HCT116 (cell line): ENCODE measurements at regions not wholly inside any gene's neighbourhood (a gene's known extent, or its start where the extent isn't known, plus 50 kb on each side); places are given as distances from the start of the nearest gene placed in this dataset.

Experiments used
- ATAC-seq: fragments of 200-7000 bp; cut with Tn5 transposase; 2 replicates; pipeline ENCODE4 v1.9.1; 2020; ENCODE audit warnings: mild to moderate bottlenecking, moderate library complexity
- BruUV-seq: library from RNA; stranded (reverse); fragments of 400-500 nt; replicated peaks from 2 replicates; lab custom pipeline; 2021; lab: Mats Ljungman, UMichigan
- CTCF ChIA-PET: fragments of 300-600 bp; sonication (Branson Sonifier 250); formaldehyde crosslinking; loops from one replicate; lab custom pipeline; 2021; ENCODE audit warnings: antibody characterized with exemption; lab: Charles Lee
- POLR2A ChIA-PET: fragments of 300-600, 350-600 bp; sonication (Branson Sonifier 250); formaldehyde crosslinking; loops from one replicate; lab custom pipeline; 2021; ENCODE audit warnings: antibody characterized with exemption; lab: Charles Lee
- RAD21 ChIA-PET, 2 experiments: fragments of 300-600 bp; sonication (Branson Sonifier 250); formaldehyde crosslinking; loops; one replicate each; lab custom pipeline; 2023; ENCODE audit warnings: low total read pairs in 2 of 2; ENCODE audit not compliant: uncharacterized antibody in 2 of 2, unreplicated experiment in 2 of 2, low non-redundant PET in 1 of 2; lab: Charles Lee
- DNase-seq: peaks from one replicate; pipeline ENCODE4 v3.0.0-alpha.2; 2010; ENCODE audit warnings: low read depth, low spot score
- H2AFZ ChIP-seq: fragments of 200-600 bp; shearing (Covaris generic), sonication (generic); 2 replicates; pipeline ENCODE4 v1.6.1; 2017; ENCODE audit warnings: low read depth, mixed run types, mixed read lengths, antibody characterized with exemption, low read length; ENCODE audit not compliant: poor library complexity, severe bottlenecking
- H3K27ac ChIP-seq: 2 replicates; pipeline ENCODE4 v1.5.1; 2012; ENCODE audit warnings: low read depth, low read length
- H3K27me3 ChIP-seq: fragments of 200-600 bp; sonication (generic); 2 replicates; pipeline ENCODE4 v1.6.1; 2016; ENCODE audit warnings: mixed run types, low read length, mixed read lengths; ENCODE audit not compliant: insufficient read depth
- H3K36me3 ChIP-seq, 2 experiments: fragments of 200-500 bp in 1 of 2; fragments of 200-600 bp in 1 of 2; sonication (Bioruptor generic) in 1 of 2; sonication (generic) in 1 of 2; 2 replicates each; pipeline versions ENCODE4 v1.5.1 to v1.6.1; 2014 to 2016; ENCODE audit warnings: low read length in 2 of 2, inconsistent platforms in 1 of 2, mixed read lengths in 1 of 2, mixed run types in 1 of 2; ENCODE audit not compliant: insufficient read depth in 2 of 2, control insufficient read depth in 1 of 2
- H3K4me1 ChIP-seq, 2 experiments: fragments of 200-600 bp in 1 of 2; sonication (generic) in 1 of 2; 2 replicates each; pipeline versions ENCODE4 v1.5.1 to v1.6.1; 2012 to 2017; ENCODE audit warnings: low read length in 2 of 2, inconsistent platforms in 1 of 2, mild to moderate bottlenecking in 1 of 2, mixed read lengths in 1 of 2, mixed run types in 1 of 2, moderate library complexity in 1 of 2; ENCODE audit not compliant: insufficient read depth in 2 of 2, control insufficient read depth in 1 of 2
- H3K4me2 ChIP-seq: fragments of 200-600 bp; sonication (generic); 2 replicates; pipeline ENCODE4 v1.6.1; 2017; ENCODE audit warnings: mixed run types, low read length, mixed read lengths
- H3K4me3 ChIP-seq, 2 experiments: fragments of 200-600 bp in 1 of 2; sonication (generic) in 1 of 2; replicated peaks in 1 of 2; 2 replicates each; pipeline ENCODE4 v1.5.1; 2011 to 2016; ENCODE audit warnings: low read length in 2 of 2, control low read depth in 1 of 2, low read depth in 1 of 2, mild to moderate bottlenecking in 1 of 2, mixed read lengths in 1 of 2, mixed run types in 1 of 2
- H3K79me2 ChIP-seq: fragments of 200-600 bp; sonication (generic); 2 replicates; pipeline ENCODE4 v1.6.1; 2017; ENCODE audit warnings: mild to moderate bottlenecking, mixed run types, low read length, moderate library complexity, mixed read lengths; ENCODE audit not compliant: insufficient read depth
- H3K9ac ChIP-seq: fragments of 200-600 bp; sonication (generic); 2 replicates; pipeline ENCODE4 v1.6.1; 2016; ENCODE audit warnings: low read length, mixed read lengths
- H3K9me2 ChIP-seq: fragments of 200-600 bp; sonication (generic), shearing (Covaris generic); 2 replicates; pipeline ENCODE4 v1.6.1; 2017; ENCODE audit warnings: mixed run types, mild to moderate bottlenecking, moderate library complexity; ENCODE audit not compliant: insufficient read depth
- H3K9me3 ChIP-seq, 2 experiments: fragments of 200-500 bp in 1 of 2; fragments of 200-600 bp in 1 of 2; sonication (Bioruptor generic) in 1 of 2; sonication (generic) in 1 of 2; 2 replicates each; pipeline ENCODE4 v1.6.1; 2014 to 2017; ENCODE audit warnings: low read length in 2 of 2, mixed read lengths in 2 of 2, inconsistent platforms in 1 of 2, low read depth in 1 of 2, mild to moderate bottlenecking in 1 of 2, mixed run types in 1 of 2, moderate library complexity in 1 of 2; ENCODE audit not compliant: control insufficient read depth in 1 of 2, insufficient read depth in 1 of 2
- H4K20me1 ChIP-seq: fragments of 200-600 bp; sonication (generic), shearing (Covaris generic); 2 replicates; pipeline ENCODE4 v1.6.1; 2017; ENCODE audit warnings: mixed run types, mild to moderate bottlenecking, moderate library complexity; ENCODE audit not compliant: insufficient read depth
- CBX3 ChIP-seq: IDR thresholded peaks from 2 replicates; pipeline ENCODE4 v1.6.1; 2012; ENCODE audit warnings: low read depth
- CEBPB ChIP-seq: IDR thresholded peaks from 2 replicates; pipeline ENCODE4 v1.6.1; 2012; ENCODE audit warnings: low read depth
- ELF1 ChIP-seq: IDR thresholded peaks from 2 replicates; pipeline ENCODE4 v1.6.1; 2012; ENCODE audit warnings: low read depth, borderline replicate concordance
- JUND ChIP-seq: IDR thresholded peaks from 2 replicates; pipeline ENCODE4 v1.6.1; 2012
- POLR2A ChIP-seq: IDR thresholded peaks from 2 replicates; pipeline ENCODE4 v1.7.0; 2011; ENCODE audit warnings: borderline replicate concordance; ENCODE audit not compliant: insufficient read depth, insufficient read length; ENCODE audit errors: extremely low read depth
- POLR2AphosphoS5 ChIP-seq: IDR thresholded peaks from 2 replicates; pipeline ENCODE4 v1.6.1; 2011; ENCODE audit warnings: mild to moderate bottlenecking, low read depth, low read length, moderate library complexity
- REST ChIP-seq: IDR thresholded peaks from 2 replicates; pipeline ENCODE4 v1.6.1; 2012; ENCODE audit warnings: low read depth
- SIN3A ChIP-seq: IDR thresholded peaks from 2 replicates; pipeline ENCODE4 v1.6.1; 2012; ENCODE audit warnings: low read depth
- SRF ChIP-seq: IDR thresholded peaks from 2 replicates; pipeline ENCODE4 v1.6.1; 2012; ENCODE audit warnings: low read depth
- intact Hi-C: fragments of 100-400 bp; cut with micrococcal nuclease; formaldehyde crosslinking; loops from 2 replicates; pipeline ENCODE4 v1.10.0; 2022
- TF ChIP-seq, protein P1 (sequence below): IDR thresholded peaks from 2 replicates; pipeline ENCODE4 v1.6.1; 2012
- TF ChIP-seq, protein P2 (sequence below): IDR thresholded peaks from 2 replicates; pipeline ENCODE4 v1.6.1; 2012

DNA sequence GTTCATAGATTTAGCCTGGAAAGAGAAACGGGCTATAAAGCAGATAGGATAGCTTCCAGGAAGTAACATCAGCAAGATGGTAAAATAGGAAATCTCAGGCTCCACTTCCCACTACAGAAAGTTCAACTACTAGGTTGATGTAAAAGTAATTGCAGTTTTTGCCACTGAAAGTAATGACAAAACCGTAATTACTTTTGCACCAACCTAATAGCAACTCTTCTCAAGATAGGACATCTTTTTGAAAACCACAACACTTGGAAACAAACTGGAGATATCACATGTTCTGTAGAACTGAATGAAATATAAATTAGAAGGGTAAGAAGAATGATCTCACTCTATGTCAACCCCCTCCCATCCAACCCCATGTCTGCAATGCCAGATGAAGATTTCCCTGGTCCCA, 1154.3 kb downstream of the BCL11A start:
- BruUV-seq: no TSS peak
- ATAC-seq: no peak
- ChIA-PET RAD21 (no interaction called here), CTCF (no interaction called here), POLR2A (no interaction called here)
- Histone ChIP-seq H2AFZ (no peak overlapping the region), H3K27ac (no peak overlapping the region), H3K4me3 (no peak overlapping the region), H3K79me2 (no peaks in the 10 kb centered on the region), H3K4me2 (no peak overlapping the region), H3K4me1 (no peaks in the 10 kb centered on the region), H4K20me1 (no peaks in the 10 kb centered on the region), H3K9ac (no peak overlapping the region), H3K9me3 (peaks cover 0 to 4% of the 10 kb centered on the region in 2 experiments; a peak in 1 of 4 replicates), H3K36me3 (no peaks in the 10 kb centered on the region), H3K27me3 (no peaks in the 10 kb centered on the region), H3K9me2 (no peaks in the 10 kb centered on the region)
- TF ChIP-seq JUND (no peak), CBX3 (no peak), ELF1 (no peak), CEBPB (no peak), POLR2A (no peak), SIN3A (no peak), REST (no peak), SRF (no peak), POLR2AphosphoS5 (no peak)
- TF ChIP-seq, protein P1, sequence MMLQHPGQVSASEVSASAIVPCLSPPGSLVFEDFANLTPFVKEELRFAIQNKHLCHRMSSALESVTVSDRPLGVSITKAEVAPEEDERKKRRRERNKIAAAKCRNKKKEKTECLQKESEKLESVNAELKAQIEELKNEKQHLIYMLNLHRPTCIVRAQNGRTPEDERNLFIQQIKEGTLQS: no peak
- TF ChIP-seq, protein P2, sequence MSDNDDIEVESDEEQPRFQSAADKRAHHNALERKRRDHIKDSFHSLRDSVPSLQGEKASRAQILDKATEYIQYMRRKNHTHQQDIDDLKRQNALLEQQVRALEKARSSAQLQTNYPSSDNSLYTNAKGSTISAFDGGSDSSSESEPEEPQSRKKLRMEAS: no peak
- intact Hi-C loops: no loop called here
- no peak for DNase-seq
